ENCODE measurements at regions not wholly inside any gene's neighbourhood (a gene's known extent, or its start where the extent isn't known, plus 50 kb on each side); places are given as distances from the start of the nearest gene placed in this dataset.

- Histone ChIP-seq H3K4me3 (no peak overlapping the region), H3K27ac (no peak overlapping the region), H3K9me3 (no peaks in the 10 kb centered on the region), H3K4me1 (no peaks in the 10 kb centered on the region), H3K27me3 (no peaks in the 10 kb centered on the region), H3K36me3 (replicated peaks in 1 of 2; ENCODE audit: insufficient read depth in 1 of 2, low read depth in 2 of 2) (no peaks in the 10 kb centered on the region)
- intact Hi-C loops (cut with DNase I) = no loop called here
- no peak for TF ChIP-seq CTCF (IDR thresholded peaks at IDR 0.05)
- TF ChIP-seq POLR2A (IDR thresholded peaks at IDR 0.05) = no peak
- ATAC-seq (no peak), DNase-seq (no peak)
- 78 to 79% methylated on average over 14 to 15 of the region's 18 CpGs for WGBS, 2 donors
Observed at GRCh38 chr1:22247527-22248245, 104.8 kb upstream of the WNT4 start.

GRCh38 chr1:22248746-22249145, 105.8 kb upstream of the WNT4 start:
- ATAC-seq (no peak), DNase-seq (no peak)
- Histone ChIP-seq H3K4me3 (no peak overlapping the region), H3K4me1 (no peaks in the 10 kb centered on the region), H3K36me3 (replicated peaks in 1 of 2; ENCODE audit: insufficient read depth in 1 of 2, low read depth in 2 of 2) (no peaks in the 10 kb centered on the region), H3K27ac (no peak overlapping the region), H3K27me3 (no peaks in the 10 kb centered on the region), H3K9me3 (no peaks in the 10 kb centered on the region)
- TF ChIP-seq POLR2A (IDR thresholded peaks at IDR 0.05) = no peak
- no peak for TF ChIP-seq CTCF (IDR thresholded peaks at IDR 0.05)
- intact Hi-C loops (cut with DNase I) = no loop called here
- 70 to 78% methylated on average over 5 to 8 of the region's 8 CpGs for WGBS, 2 donors

- H3K4me3 ChIP-seq = no peak overlapping the region
- DNase-seq (no peak), ATAC-seq (no peak)
- 71 to 80% methylated on average over 11 of the region's 11 CpGs for WGBS, 2 donors
- TF ChIP-seq POLR2A (IDR thresholded peaks at IDR 0.05) = no peak
- TF ChIP-seq CTCF (IDR thresholded peaks at IDR 0.05) = no peak
- H3K9me3 ChIP-seq = no peaks in the 10 kb centered on the region
- no peak overlapping the region for H3K27ac ChIP-seq
- no peaks in the 10 kb centered on the region for H3K36me3 ChIP-seq (replicated peaks in 1 of 2; ENCODE audit: insufficient read depth in 1 of 2, low read depth in 2 of 2)
- no peaks in the 10 kb centered on the region for H3K4me1 ChIP-seq
- intact Hi-C loops (cut with DNase I) = no loop called here
- no peaks in the 10 kb centered on the region for H3K27me3 ChIP-seq
Observed at GRCh38 chr1:22249928-22250680, 107.2 kb upstream of the WNT4 start.

GRCh38 chr1:22250724-22251123, 107.8 kb upstream of the WNT4 start:
- no peaks in the 10 kb centered on the region for H3K9me3 ChIP-seq
- TF ChIP-seq CTCF (IDR thresholded peaks at IDR 0.05) (no peak), POLR2A (IDR thresholded peaks at IDR 0.05) (no peak)
- H3K36me3 ChIP-seq (replicated peaks in 1 of 2; ENCODE audit: insufficient read depth in 1 of 2, low read depth in 2 of 2) = no peaks in the 10 kb centered on the region
- no peak for DNase-seq
- no peaks in the 10 kb centered on the region for H3K27me3 ChIP-seq
- ATAC-seq = no peak
- 62 to 67% methylated on average over 10 to 11 of the region's 11 CpGs for WGBS, 2 donors
- H3K4me1 ChIP-seq = no peaks in the 10 kb centered on the region
- no peak overlapping the region for H3K27ac ChIP-seq
- intact Hi-C loops (cut with DNase I) = no loop called here
- no peak overlapping the region for H3K4me3 ChIP-seq
